BE2C (cell line): ENCODE measurements at regions not wholly inside any gene's neighbourhood (a gene's known extent, or its start where the extent isn't known, plus 50 kb on each side); places are given as distances from the start of the nearest gene placed in this dataset.

Experiments used
- DNase-seq: peaks from one replicate; pipeline ENCODE4 v3.0.0-alpha.2; 2020
- H3K27me3 ChIP-seq: fragments of 250-450 bp; sonication (Bioruptor Pico); 2 replicates; pipeline ENCODE4 v1.5.1; 2020; ENCODE audit warnings: mild to moderate bottlenecking
- H3K36me3 ChIP-seq: fragments of 250-450 bp; sonication (Bioruptor Pico); 2 replicates; pipeline ENCODE4 v1.5.1; 2020; ENCODE audit warnings: mild to moderate bottlenecking
- H3K4me1 ChIP-seq: fragments of 250-450 bp; sonication (Bioruptor Pico); 2 replicates; pipeline ENCODE4 v1.5.1; 2020
- H3K4me3 ChIP-seq: 2 replicates; pipeline ENCODE4 v1.5.1; 2011; ENCODE audit warnings: low read depth, low read length
- H3K9me3 ChIP-seq: fragments of 250-450 bp; sonication (Bioruptor Pico); 2 replicates; pipeline ENCODE4 v1.5.1; 2020
- TF ChIP-seq, protein P1 (sequence below): IDR thresholded peaks from 2 replicates; pipeline ENCODE4 v1.5.1; 2012; ENCODE audit warnings: mild to moderate bottlenecking, low read depth, low read length

- no peaks in the 10 kb centered on the region for H3K36me3 ChIP-seq
- no peaks in the 10 kb centered on the region for H3K9me3 ChIP-seq
- no peaks in the 10 kb centered on the region for H3K4me1 ChIP-seq
- no peak overlapping the region for H3K4me3 ChIP-seq
- TF ChIP-seq, protein P1, sequence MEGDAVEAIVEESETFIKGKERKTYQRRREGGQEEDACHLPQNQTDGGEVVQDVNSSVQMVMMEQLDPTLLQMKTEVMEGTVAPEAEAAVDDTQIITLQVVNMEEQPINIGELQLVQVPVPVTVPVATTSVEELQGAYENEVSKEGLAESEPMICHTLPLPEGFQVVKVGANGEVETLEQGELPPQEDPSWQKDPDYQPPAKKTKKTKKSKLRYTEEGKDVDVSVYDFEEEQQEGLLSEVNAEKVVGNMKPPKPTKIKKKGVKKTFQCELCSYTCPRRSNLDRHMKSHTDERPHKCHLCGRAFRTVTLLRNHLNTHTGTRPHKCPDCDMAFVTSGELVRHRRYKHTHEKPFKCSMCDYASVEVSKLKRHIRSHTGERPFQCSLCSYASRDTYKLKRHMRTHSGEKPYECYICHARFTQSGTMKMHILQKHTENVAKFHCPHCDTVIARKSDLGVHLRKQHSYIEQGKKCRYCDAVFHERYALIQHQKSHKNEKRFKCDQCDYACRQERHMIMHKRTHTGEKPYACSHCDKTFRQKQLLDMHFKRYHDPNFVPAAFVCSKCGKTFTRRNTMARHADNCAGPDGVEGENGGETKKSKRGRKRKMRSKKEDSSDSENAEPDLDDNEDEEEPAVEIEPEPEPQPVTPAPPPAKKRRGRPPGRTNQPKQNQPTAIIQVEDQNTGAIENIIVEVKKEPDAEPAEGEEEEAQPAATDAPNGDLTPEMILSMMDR, result no peak
- no peaks in the 10 kb centered on the region for H3K27me3 ChIP-seq
- DNase-seq, result no peak
These were observed 1531.4 kb upstream of the SLC10A2 start for GRCh38 chr13:104597546-104598180.

- no peaks in the 10 kb centered on the region for H3K27me3 ChIP-seq
- H3K4me3 ChIP-seq, result no peak overlapping the region
- H3K36me3 ChIP-seq, result no peaks in the 10 kb centered on the region
- no peaks in the 10 kb centered on the region for H3K9me3 ChIP-seq
- TF ChIP-seq, protein P1, result no peak
- no peak for DNase-seq
- H3K4me1 ChIP-seq, result peaks cover 3% of the 10 kb centered on the region; the same call in 1 of the 2 replicates
These were observed 1529.3 kb upstream of the SLC10A2 start for GRCh38 chr13:104595511-104595910.

DNA sequence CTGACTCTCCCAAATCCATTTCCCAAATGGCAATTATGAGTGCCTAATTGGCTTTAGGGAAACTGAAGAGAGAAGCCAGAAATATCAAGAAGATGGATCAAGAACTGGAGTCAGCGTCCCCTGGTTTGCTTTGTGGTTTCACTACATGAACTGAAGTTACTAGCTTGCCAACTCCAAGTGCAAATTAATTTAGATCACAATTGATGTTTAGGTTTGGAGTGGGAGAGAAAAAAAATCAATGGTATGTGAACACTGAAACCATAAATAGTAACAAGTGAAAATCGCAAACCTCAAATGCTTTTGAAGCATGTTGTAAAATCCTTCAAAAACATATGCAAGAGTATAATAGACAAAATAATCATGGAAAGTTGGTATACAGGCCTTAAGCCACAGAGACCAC lies 1528.6 kb upstream of the SLC10A2 start:
- no peak for DNase-seq
- Histone ChIP-seq H3K36me3 (no peaks in the 10 kb centered on the region), H3K9me3 (no peaks in the 10 kb centered on the region), H3K4me3 (no peak overlapping the region), H3K4me1 (peaks cover 5% of the 10 kb centered on the region), H3K27me3 (no peaks in the 10 kb centered on the region)
- TF ChIP-seq, protein P1, result no peak

GRCh38 chr13:104593693-104594092 lies 1527.5 kb upstream of the SLC10A2 start:
- DNase-seq, result no peak
- Histone ChIP-seq H3K36me3 (no peaks in the 10 kb centered on the region), H3K4me3 (no peak overlapping the region), H3K27me3 (no peaks in the 10 kb centered on the region), H3K9me3 (no peaks in the 10 kb centered on the region), H3K4me1 (peaks cover 5% of the 10 kb centered on the region)
- TF ChIP-seq, protein P1, result no peak

DNA sequence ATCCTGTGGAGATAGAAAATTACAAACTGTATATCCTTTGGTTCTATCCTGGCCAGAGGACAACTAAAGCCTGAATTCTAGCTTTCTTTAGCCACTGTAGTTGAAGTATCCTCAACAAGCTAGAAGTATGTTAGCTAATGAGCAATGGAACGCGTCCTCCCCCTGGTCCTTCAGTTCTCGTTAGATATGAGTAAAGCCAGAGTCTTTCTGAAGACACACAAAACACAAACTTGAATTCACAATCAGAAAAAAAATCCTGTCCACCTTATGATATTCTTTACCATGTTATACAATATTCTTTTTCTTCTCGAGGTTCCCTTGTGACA lies 1527.0 kb upstream of the SLC10A2 start:
- no peaks in the 10 kb centered on the region for H3K9me3 ChIP-seq
- no peaks in the 10 kb centered on the region for H3K27me3 ChIP-seq
- TF ChIP-seq, protein P1, result no peak
- no peak for DNase-seq
- H3K4me1 ChIP-seq, result peaks cover 5% of the 10 kb centered on the region
- H3K4me3 ChIP-seq, result no peak overlapping the region
- H3K36me3 ChIP-seq, result no peaks in the 10 kb centered on the region

- no peak for DNase-seq
- H3K36me3 ChIP-seq, result no peaks in the 10 kb centered on the region
- no peaks in the 10 kb centered on the region for H3K9me3 ChIP-seq
- no peaks in the 10 kb centered on the region for H3K27me3 ChIP-seq
- peaks cover 5% of the 10 kb centered on the region for H3K4me1 ChIP-seq
- H3K4me3 ChIP-seq, result no peak overlapping the region
- TF ChIP-seq, protein P1, result no peak
These were observed 1526.5 kb upstream of the SLC10A2 start for GRCh38 chr13:104592545-104593250.
